Liver (tissue), 8 donors: ENCODE measurements at regions not wholly inside any gene's neighbourhood (a gene's known extent, or its start where the extent isn't known, plus 50 kb on each side); places are given as distances from the start of the nearest gene placed in this dataset.

ENCODE experiments used
- DNase-seq: peaks from one replicate; pipeline ENCODE4 v3.0.0-alpha.2; 2017; ENCODE audit warnings: low spot score
- H3K27ac ChIP-seq, 2 donors: one replicate each; pipeline ENCODE4 v1.7.0; 2013; ENCODE audit warnings: inconsistent platforms in 2 of 2, low read length in 2 of 2, control low read depth in 1 of 2, low read depth in 1 of 2, mild to moderate bottlenecking in 1 of 2
- H3K27me3 ChIP-seq, 4 donors: one replicate each; pipeline versions ENCODE4 v1.6.1 to v1.7.0; 2013; ENCODE audit warnings: low read length in 3 of 4, inconsistent platforms in 1 of 4, mild to moderate bottlenecking in 1 of 4, moderate library complexity in 1 of 4; ENCODE audit not compliant: control insufficient read depth in 4 of 4, insufficient read depth in 4 of 4
- H3K36me3 ChIP-seq, 4 donors: one replicate each; pipeline versions ENCODE4 v1.6.1 to v1.7.0; 2013; ENCODE audit warnings: low read length in 3 of 4, mild to moderate bottlenecking in 3 of 4, low read depth in 1 of 4, moderate library complexity in 1 of 4; ENCODE audit not compliant: control insufficient read depth in 4 of 4, insufficient read depth in 3 of 4
- H3K4me1 ChIP-seq, 4 donors: one replicate each; pipeline versions ENCODE4 v1.6.1 to v1.7.0; 2013; ENCODE audit warnings: low read length in 3 of 4, mild to moderate bottlenecking in 3 of 4, moderate library complexity in 1 of 4; ENCODE audit not compliant: control insufficient read depth in 4 of 4, insufficient read depth in 4 of 4
- H3K4me3 ChIP-seq, 3 donors: one replicate each; pipeline versions ENCODE4 v1.6.1 to v1.7.0; 2013; ENCODE audit warnings: low read length in 3 of 3, control low read depth in 1 of 3, low read depth in 1 of 3, mild to moderate bottlenecking in 1 of 3
- H3K9ac ChIP-seq, 2 donors: one replicate each; pipeline ENCODE4 v1.7.0; 2013; ENCODE audit warnings: low read length in 2 of 2, mild to moderate bottlenecking in 2 of 2, moderate library complexity in 2 of 2, control low read depth in 1 of 2, low read depth in 1 of 2
- H3K9me3 ChIP-seq, 4 donors: one replicate each; pipeline versions ENCODE4 v1.6.1 to v1.7.0; 2013; ENCODE audit warnings: low read length in 3 of 4; ENCODE audit not compliant: control insufficient read depth in 4 of 4
- ATF3 ChIP-seq: IDR thresholded peaks from 2 replicates; pipeline ENCODE4 v1.6.1; 2016; ENCODE audit warnings: antibody characterized with exemption
- CTCF ChIP-seq: fragments of 150-350 bp; IDR thresholded peaks from 2 replicates; pipeline ENCODE4 v1.5.1; 2017; ENCODE audit warnings: improper control_type of control experiment, low read depth, low read length; ENCODE audit not compliant: missing input control
- EGR1 ChIP-seq, 2 donors: IDR thresholded peaks; 2 replicates each; pipeline ENCODE4 v1.6.1; 2016 to 2018; ENCODE audit warnings: antibody characterized with exemption in 2 of 2, low read depth in 2 of 2
- FOXA1 ChIP-seq: IDR thresholded peaks from 2 replicates; pipeline ENCODE4 v1.6.1; 2016; ENCODE audit warnings: antibody characterized with exemption
- FOXA2 ChIP-seq: IDR thresholded peaks from 2 replicates; pipeline ENCODE4 v1.6.1; 2016; ENCODE audit warnings: antibody characterized with exemption
- GABPA ChIP-seq, 2 donors: IDR thresholded peaks in 1 of 2; conservative IDR thresholded peaks in 1 of 2; 2 replicates each; pipeline ENCODE4 v1.6.1; 2016; ENCODE audit warnings: antibody characterized with exemption in 2 of 2, mild to moderate bottlenecking in 1 of 2, moderate library complexity in 1 of 2
- HNF4A ChIP-seq, 2 donors: conservative IDR thresholded peaks; 2 replicates each; pipeline ENCODE4 v1.6.1; 2016; ENCODE audit warnings: antibody characterized with exemption in 2 of 2, mild to moderate bottlenecking in 2 of 2
- HNF4G ChIP-seq: IDR thresholded peaks from 2 replicates; pipeline ENCODE4 v1.6.1; 2016; ENCODE audit warnings: antibody characterized with exemption
- JUND ChIP-seq, 2 donors: IDR thresholded peaks; 2 replicates each; pipeline ENCODE4 v1.6.1; 2016; ENCODE audit warnings: antibody characterized with exemption in 2 of 2
- MAX ChIP-seq: IDR thresholded peaks from 2 replicates; pipeline ENCODE4 v1.6.1; 2016; ENCODE audit warnings: antibody characterized with exemption
- NR2F2 ChIP-seq: IDR thresholded peaks from 2 replicates; pipeline ENCODE4 v1.6.1; 2016; ENCODE audit warnings: antibody characterized with exemption
- REST ChIP-seq: IDR thresholded peaks from 2 replicates; pipeline ENCODE4 v1.6.1; 2016; ENCODE audit warnings: antibody characterized with exemption, mild to moderate bottlenecking
- RXRA ChIP-seq, 2 donors: IDR thresholded peaks; 2 replicates each; pipeline ENCODE4 v1.6.1; 2017 to 2018; ENCODE audit warnings: antibody characterized with exemption in 2 of 2, mild to moderate bottlenecking in 1 of 2
- SP1 ChIP-seq: IDR thresholded peaks from 2 replicates; pipeline ENCODE4 v1.6.1; 2018; ENCODE audit warnings: antibody characterized with exemption, mild to moderate bottlenecking
- TAF1 ChIP-seq: conservative IDR thresholded peaks from 2 replicates; pipeline ENCODE4 v1.6.1; 2016; ENCODE audit warnings: antibody characterized with exemption, mild to moderate bottlenecking
- YY1 ChIP-seq: IDR thresholded peaks from 2 replicates; pipeline ENCODE4 v1.6.1; 2016; ENCODE audit warnings: antibody characterized with exemption, mild to moderate bottlenecking
- ZBTB33 ChIP-seq: IDR thresholded peaks from 2 replicates; pipeline ENCODE4 v1.6.1; 2016; ENCODE audit warnings: antibody characterized with exemption
- WGBS: extraction: QIAGEN DNeasy Blood & Tissue Kit; methylation state at CpG from one replicate; pipeline ENCODE4 v1.1.7; 2013; 5-methylcytosine and 5-hydroxymethylcytosine counted together
- donor health status: healthy.
- donor health status: healthy.
- donor health status: healthy.
- donor health status: healthy.
- donor health status: healthy.

- no peak for TF ChIP-seq HNF4G
- TF ChIP-seq MAX = no peak
- TF ChIP-seq ZBTB33 = no peak
- TF ChIP-seq ATF3 = no peak
- TF ChIP-seq GABPA (IDR thresholded peaks at IDR 0.05 in 1 of 2, conservative IDR thresholded peaks at IDR 0.05 in 1 of 2) = no peak
- TF ChIP-seq FOXA1 = no peak
- TF ChIP-seq REST = no peak
- no peak for TF ChIP-seq RXRA (IDR thresholded peaks at IDR 0.05)
- TF ChIP-seq HNF4A (conservative IDR thresholded peaks at IDR 0.05) = no peak
- TF ChIP-seq SP1 = no peak
- no peak for TF ChIP-seq FOXA2
- no peak for TF ChIP-seq JUND (IDR thresholded peaks at IDR 0.05)
- no peak for TF ChIP-seq NR2F2
- H3K36me3 ChIP-seq = no peaks in the 10 kb centered on the region
- H3K9ac ChIP-seq = no peak overlapping the region
- 78% methylated on average over 2 of the region's 2 CpGs for WGBS
- H3K9me3 ChIP-seq = no peaks in the 10 kb centered on the region
- DNase-seq = no peak
- no peak overlapping the region for H3K4me3 ChIP-seq
- H3K27ac ChIP-seq = no peak overlapping the region
- no peaks in the 10 kb centered on the region for H3K27me3 ChIP-seq
- H3K4me1 ChIP-seq = no peaks in the 10 kb centered on the region
Measured at GRCh38 chr3:139241783-139242182, 102.0 kb upstream of the MRPS22 start.

- no peak overlapping the region for H3K4me3 ChIP-seq
- no peak overlapping the region for H3K9ac ChIP-seq
- no peak overlapping the region for H3K27ac ChIP-seq
- 90% methylated on average over 4 of the region's 4 CpGs for WGBS
- no peaks in the 10 kb centered on the region for H3K9me3 ChIP-seq
- no peak for DNase-seq
- no peaks in the 10 kb centered on the region for H3K4me1 ChIP-seq
- H3K27me3 ChIP-seq = no peaks in the 10 kb centered on the region
- H3K36me3 ChIP-seq = no peaks in the 10 kb centered on the region
- TF ChIP-seq MAX = no peak
- no peak for TF ChIP-seq SP1
- TF ChIP-seq CTCF = no peak
- no peak for TF ChIP-seq FOXA2
- TF ChIP-seq YY1 = no peak
- no peak for TF ChIP-seq RXRA (IDR thresholded peaks at IDR 0.05)
- no peak for TF ChIP-seq NR2F2
- TF ChIP-seq GABPA (IDR thresholded peaks at IDR 0.05 in 1 of 2, conservative IDR thresholded peaks at IDR 0.05 in 1 of 2) = no peak
- TF ChIP-seq ZBTB33 = no peak
- TF ChIP-seq FOXA1 = no peak
- TF ChIP-seq ATF3 = no peak
- no peak for TF ChIP-seq EGR1 (IDR thresholded peaks at IDR 0.05; ENCODE audit: low read depth in 2 of 2)
- no peak for TF ChIP-seq JUND (IDR thresholded peaks at IDR 0.05)
- TF ChIP-seq HNF4G = no peak
- no peak for TF ChIP-seq REST
- TF ChIP-seq TAF1 = no peak
Measured at GRCh38 chr3:139243710-139244109, 100.1 kb upstream of the MRPS22 start.
